Nephron progenitor cell (in vitro differentiated cells): ENCODE measurements at regions not wholly inside any gene's neighbourhood (a gene's known extent, or its start where the extent isn't known, plus 50 kb on each side); places are given as distances from the start of the nearest gene placed in this dataset.

Experiments used
- DNase-seq: peaks from one replicate; pipeline ENCODE4 v3.0.0; 2021
- H3K27ac Mint-ChIP-seq: 2 replicates; pipeline ENCODE4 v1.8.0; 2021; ENCODE audit warnings: mild to moderate bottlenecking, moderate library complexity, mixed read lengths
- H3K27me3 Mint-ChIP-seq: 2 replicates; pipeline ENCODE4 v1.8.0; 2021; ENCODE audit warnings: mild to moderate bottlenecking, low read depth, mixed read lengths; ENCODE audit not compliant: poor library complexity
- H3K36me3 Mint-ChIP-seq: 2 replicates; pipeline ENCODE4 v1.8.0; 2021; ENCODE audit warnings: low read depth, mixed read lengths
- H3K4me1 Mint-ChIP-seq: 2 replicates; pipeline ENCODE4 v1.8.0; 2021; ENCODE audit warnings: mixed read lengths
- H3K4me3 Mint-ChIP-seq: 2 replicates; pipeline ENCODE4 v1.8.0; 2021; ENCODE audit warnings: mild to moderate bottlenecking, moderate library complexity, mixed read lengths
- H3K9me3 Mint-ChIP-seq: 2 replicates; pipeline ENCODE4 v1.8.0; 2021; ENCODE audit warnings: mild to moderate bottlenecking, moderate library complexity, mixed read lengths
- CTCF ChIP-seq: fragments of 200-600 bp; sonication (generic); IDR thresholded peaks from 2 replicates; pipeline ENCODE4 v1.5.0; 2021; ENCODE audit warnings: antibody characterized with exemption

- no peak for TF ChIP-seq CTCF
- H3K36me3 Mint-ChIP-seq: no peaks in the 10 kb centered on the region
- no peak overlapping the region for H3K27ac Mint-ChIP-seq
- no peak for DNase-seq
- no peak overlapping the region for H3K4me3 Mint-ChIP-seq
- H3K27me3 Mint-ChIP-seq: no peaks in the 10 kb centered on the region
- peaks cover 9% of the 10 kb centered on the region for H3K4me1 Mint-ChIP-seq
- H3K9me3 Mint-ChIP-seq: peaks cover 5% of the 10 kb centered on the region
Observed at GRCh38 chr4:30903502-30904214, 183.5 kb downstream of the PCDH7 start.

DNA sequence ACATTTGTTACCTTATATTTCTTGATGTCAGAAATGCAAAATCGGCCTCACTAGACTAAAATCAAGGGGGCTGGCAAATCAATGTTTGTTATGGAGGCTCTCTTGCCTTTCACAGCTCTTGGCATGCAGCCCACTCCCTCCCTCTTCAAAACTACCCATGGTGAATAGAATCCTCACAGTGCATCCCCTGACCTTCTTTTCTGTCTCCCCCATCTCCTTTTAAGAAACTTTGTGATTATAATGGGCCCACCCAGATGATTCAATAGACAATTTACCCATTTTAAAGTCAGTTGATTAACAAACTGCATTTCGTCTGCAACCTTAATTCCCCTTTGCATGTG lies 184.0 kb downstream of the PCDH7 start:
- TF ChIP-seq CTCF: no peak
- no peak for DNase-seq
- peaks cover 6% of the 10 kb centered on the region for H3K9me3 Mint-ChIP-seq
- H3K4me1 Mint-ChIP-seq: peaks cover 9% of the 10 kb centered on the region
- no peaks in the 10 kb centered on the region for H3K36me3 Mint-ChIP-seq
- no peak overlapping the region for H3K4me3 Mint-ChIP-seq
- no peak overlapping the region for H3K27ac Mint-ChIP-seq
- no peaks in the 10 kb centered on the region for H3K27me3 Mint-ChIP-seq

DNA sequence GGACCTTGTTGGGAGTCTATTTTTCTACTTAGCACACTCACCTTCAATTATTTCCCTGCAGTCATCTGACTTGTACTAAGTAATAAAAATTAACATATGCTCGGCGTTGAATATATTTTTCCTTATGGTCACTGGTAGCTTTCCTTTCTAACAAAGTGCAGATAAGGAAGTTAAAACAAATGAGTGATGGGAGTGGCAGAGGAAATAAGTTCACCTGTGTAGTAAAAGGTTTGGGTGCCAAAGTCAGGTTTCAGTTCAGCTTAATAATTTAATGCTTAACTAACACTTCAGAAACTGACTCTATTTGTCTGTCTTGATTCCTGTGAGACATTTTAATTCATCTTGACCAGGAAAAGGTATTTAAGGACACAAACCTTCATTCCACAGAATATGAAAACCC lies 184.4 kb downstream of the PCDH7 start:
- H3K36me3 Mint-ChIP-seq: no peaks in the 10 kb centered on the region
- H3K4me3 Mint-ChIP-seq: no peak overlapping the region
- H3K9me3 Mint-ChIP-seq: peaks cover 5% of the 10 kb centered on the region
- no peak for TF ChIP-seq CTCF
- DNase-seq: no peak
- no peaks in the 10 kb centered on the region for H3K27me3 Mint-ChIP-seq
- no peak overlapping the region for H3K27ac Mint-ChIP-seq
- peaks cover 9% of the 10 kb centered on the region for H3K4me1 Mint-ChIP-seq

DNA sequence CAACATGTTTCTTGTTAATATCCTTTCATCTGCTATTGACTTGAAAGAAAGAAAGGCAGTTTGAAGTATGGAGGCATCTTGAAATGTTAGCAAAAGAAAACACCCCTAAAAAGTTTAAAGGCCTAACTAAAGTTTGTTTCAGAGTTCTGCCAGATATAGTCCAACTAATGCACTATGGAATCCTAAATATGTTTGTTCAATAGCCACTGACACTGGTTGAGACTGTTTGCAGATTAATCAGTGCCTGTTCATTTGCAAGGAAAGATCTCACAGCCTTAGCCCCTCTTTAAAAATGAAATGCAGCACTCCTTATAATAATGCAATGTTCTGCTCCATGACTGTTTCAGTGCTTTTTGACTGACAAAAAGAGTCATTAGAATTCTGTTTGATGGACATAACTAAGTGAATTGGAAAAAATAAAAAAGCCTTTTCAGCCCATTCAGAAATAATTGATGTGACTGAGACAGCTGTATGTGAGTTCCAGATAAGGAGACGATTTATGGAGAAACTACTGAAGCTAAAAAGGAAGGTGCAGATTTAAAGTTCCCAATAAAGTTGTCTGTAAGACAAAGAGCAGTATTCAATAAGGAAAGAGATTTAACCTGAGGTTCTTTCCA lies 192.0 kb downstream of the PCDH7 start:
- no peak for DNase-seq
- Mint-ChIP-seq H3K4me1 (peaks cover 7% of the 10 kb centered on the region), H3K4me3 (no peak overlapping the region), H3K27me3 (no peaks in the 10 kb centered on the region), H3K9me3 (peaks cover 5% of the 10 kb centered on the region), H3K27ac (no peak overlapping the region), H3K36me3 (no peaks in the 10 kb centered on the region)
- TF ChIP-seq CTCF: no peak

- no peak for DNase-seq
- H3K4me1 Mint-ChIP-seq: peaks cover 13% of the 10 kb centered on the region
- H3K4me3 Mint-ChIP-seq: no peak overlapping the region
- peaks cover 3% of the 10 kb centered on the region for H3K27me3 Mint-ChIP-seq
- H3K36me3 Mint-ChIP-seq: no peaks in the 10 kb centered on the region
- H3K9me3 Mint-ChIP-seq: no peaks in the 10 kb centered on the region
- H3K27ac Mint-ChIP-seq: no peak overlapping the region
- TF ChIP-seq CTCF: no peak
Observed at GRCh38 chr4:30916337-30917274, 196.4 kb downstream of the PCDH7 start.
